Lung (tissue), 11 donors: ENCODE measurements at regions not wholly inside any gene's neighbourhood (a gene's known extent, or its start where the extent isn't known, plus 50 kb on each side); places are given as distances from the start of the nearest gene placed in this dataset.
"Not testable (repeated sequence)": the region's sequence is repeated elsewhere in the genome, so short reads cannot be mapped to it uniquely, and the experiment has no call there.

ENCODE experiments used
- ATAC-seq: fragments of 200-7000 bp; cut with Tn5 transposase; one replicate; pipeline ENCODE4 v1.9.1; 2020; ENCODE audit warnings: moderate number of reproducible peaks; ENCODE audit not compliant: insufficient read depth, low FRiP score
- DNase-seq, 3 donors: peaks; one replicate each; pipeline ENCODE4 v3.0.0-alpha.2; 2013 to 2017
- H3K27ac ChIP-seq, 2 donors: one replicate each; pipeline ENCODE4 v1.5.1; 2013; ENCODE audit warnings: mild to moderate bottlenecking in 2 of 2, moderate library complexity in 2 of 2, control low read depth in 1 of 2, inconsistent platforms in 1 of 2, low read depth in 1 of 2, low read length in 1 of 2
- H3K27me3 ChIP-seq, 3 donors: one replicate each; pipeline ENCODE4 v1.5.1; 2013; ENCODE audit warnings: low read length in 2 of 3; ENCODE audit not compliant: control insufficient read depth in 3 of 3, insufficient read depth in 3 of 3
- H3K36me3 ChIP-seq, 4 donors: one replicate each; pipeline ENCODE4 v1.5.1; 2013; ENCODE audit warnings: low read length in 4 of 4, mild to moderate bottlenecking in 1 of 4, moderate library complexity in 1 of 4; ENCODE audit not compliant: control insufficient read depth in 4 of 4, insufficient read depth in 4 of 4
- H3K4me1 ChIP-seq, 5 donors: one replicate each; pipeline ENCODE4 v1.5.1; 2013; ENCODE audit warnings: low read length in 5 of 5, mild to moderate bottlenecking in 2 of 5, moderate library complexity in 1 of 5; ENCODE audit not compliant: control insufficient read depth in 5 of 5, insufficient read depth in 5 of 5
- H3K4me3 ChIP-seq: one replicate; pipeline ENCODE4 v1.5.1; 2013; ENCODE audit warnings: mild to moderate bottlenecking, control low read depth, moderate library complexity
- H3K9ac ChIP-seq, 2 donors: one replicate each; pipeline ENCODE4 v1.5.1; 2013; ENCODE audit warnings: low read length in 2 of 2, control low read depth in 1 of 2; ENCODE audit not compliant: insufficient read depth in 1 of 2
- H3K9me3 ChIP-seq, 4 donors: one replicate each; pipeline ENCODE4 v1.5.1; 2013; ENCODE audit warnings: low read length in 3 of 4, mild to moderate bottlenecking in 1 of 4, moderate library complexity in 1 of 4; ENCODE audit not compliant: control insufficient read depth in 4 of 4, insufficient read depth in 3 of 4
- CTCF ChIP-seq: IDR thresholded peaks from 2 replicates; pipeline ENCODE4 v1.5.1; 2012; ENCODE audit warnings: mild to moderate bottlenecking; ENCODE audit errors: control extremely low read depth, extremely low read depth
- WGBS, 2 donors: extraction: QIAGEN DNeasy Blood & Tissue Kit; methylation state at CpG; one replicate each; pipeline ENCODE4 v1.1.7; 2013; 5-methylcytosine and 5-hydroxymethylcytosine counted together
- donor health status: control.
- donor health status: control.
- donor health status: Bipolar disorder and iron deficiency.
- donor health status: healthy.
- donor health status: DM: yes; HTN: yes; CAD: no.

DNA sequence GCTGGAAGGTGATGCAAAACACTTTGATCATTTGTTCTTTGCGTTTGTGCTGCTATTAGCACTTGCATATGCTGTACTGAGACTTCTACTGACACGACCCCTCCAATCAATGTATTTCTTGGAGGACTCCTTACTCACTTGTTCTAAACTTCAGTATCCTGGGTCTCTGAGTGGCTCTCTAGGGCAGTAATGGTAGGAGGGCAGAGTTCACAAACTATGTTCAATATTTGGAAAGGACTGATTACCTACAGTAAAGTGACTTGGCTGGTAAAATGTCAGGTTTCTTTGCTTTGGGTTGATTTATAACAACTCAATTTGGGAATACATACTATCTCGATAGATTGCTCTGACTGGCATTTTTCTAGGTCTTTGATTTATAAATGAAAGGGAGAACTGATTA lies 93.7 kb downstream of the TRIM43 start:
- Histone ChIP-seq H3K27me3 (no peaks in the 10 kb centered on the region), H3K36me3 (no peaks in the 10 kb centered on the region), H3K4me1 (peaks cover 0 to 34% (median 18%) of the 10 kb centered on the region in 5 donors), H3K9me3 (no peaks in the 10 kb centered on the region), H3K27ac (peak overlapping the region in 1 of 2 donors; percentile 46), H3K4me3 (no peak overlapping the region), H3K9ac (peak overlapping the region in 1 of 2 donors; percentile 19)
- 73 to 86% methylated on average over 3 of the region's 3 CpGs for WGBS, 2 donors
- DNase-seq (no peak), ATAC-seq (no peak)
- no peak for TF ChIP-seq CTCF

DNA sequence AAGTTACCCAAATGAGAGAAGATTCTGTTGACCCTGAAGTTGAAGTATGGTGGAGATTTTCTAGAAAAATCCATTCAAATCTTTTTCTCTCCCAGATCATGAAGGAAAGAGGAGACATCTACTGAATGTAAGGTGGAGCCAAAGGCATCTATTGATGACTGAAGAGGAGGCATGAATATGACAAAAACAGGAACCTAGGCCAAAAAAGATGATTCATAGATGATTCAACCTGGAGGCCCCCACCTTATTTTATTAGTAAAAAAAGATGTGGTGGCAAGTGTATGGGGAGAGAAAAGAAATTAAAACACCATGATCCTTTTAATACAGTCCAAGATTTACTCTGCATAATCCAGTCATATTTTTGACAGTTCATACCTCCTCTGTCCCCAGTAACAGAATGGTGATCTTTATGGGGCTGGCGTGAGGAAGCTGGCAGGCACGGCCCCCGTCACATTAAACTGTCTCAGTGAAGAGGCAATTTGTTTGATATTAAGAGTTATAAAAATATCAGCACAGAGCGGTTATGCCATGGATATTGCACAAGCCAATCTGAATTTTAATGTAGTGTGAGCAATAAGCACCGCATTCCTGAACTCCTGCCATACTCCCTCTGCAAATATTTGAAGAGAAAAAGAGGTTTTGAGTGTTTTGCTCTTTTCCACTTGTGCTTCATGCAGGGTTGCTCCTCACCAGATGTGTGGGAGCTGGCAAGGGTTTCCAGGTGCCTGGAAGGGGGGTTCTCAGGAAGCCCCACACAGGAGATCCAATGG lies 94.4 kb downstream of the TRIM43 start:
- DNase-seq: peak; percentile 77 to 94 (median 93)
- 52 to 77% methylated on average over 5 of the region's 5 CpGs for WGBS, 2 donors

DNA sequence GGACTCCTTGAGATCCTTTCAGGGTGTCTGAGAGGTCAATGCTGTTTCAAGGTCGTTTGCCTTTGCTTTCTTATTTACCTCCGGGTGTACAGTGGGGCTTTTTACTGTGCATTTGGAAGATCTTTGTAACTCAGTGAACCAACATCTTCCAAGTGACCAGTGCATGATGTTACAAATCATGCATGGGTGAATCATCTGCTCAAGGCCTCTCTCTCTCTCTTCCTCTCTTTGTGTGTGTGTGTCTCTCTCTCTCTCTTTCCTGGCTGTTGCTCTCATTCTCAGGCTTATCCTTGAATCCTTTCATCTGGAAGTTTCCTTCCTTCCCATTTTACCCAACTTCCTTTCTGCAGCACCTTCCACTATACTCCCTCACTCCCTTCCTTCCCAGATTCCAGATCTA lies 96.1 kb downstream of the TRIM43 start:
- H3K27me3 ChIP-seq, H3K27ac ChIP-seq, H3K36me3 ChIP-seq, ATAC-seq, H3K9ac ChIP-seq, H3K4me3 ChIP-seq, H3K9me3 ChIP-seq, DNase-seq: not testable (repeated sequence)
- 47 to 100% methylated on average over 1 to 2 of the region's 2 CpGs for WGBS, 2 donors
- H3K4me1 ChIP-seq: peaks cover 0 to 34% (median 15%) of the 10 kb centered on the region in 5 donors

More for the DNA sequence above, 94.4 kb downstream of the TRIM43 start:
- ATAC-seq: peak; percentile 35
- H3K27me3 ChIP-seq, H3K4me3 ChIP-seq, H3K9me3 ChIP-seq, H3K36me3 ChIP-seq, H3K9ac ChIP-seq, H3K27ac ChIP-seq: not testable (repeated sequence)
- peaks cover 0 to 38% (median 18%) of the 10 kb centered on the region in 5 donors for H3K4me1 ChIP-seq

DNA sequence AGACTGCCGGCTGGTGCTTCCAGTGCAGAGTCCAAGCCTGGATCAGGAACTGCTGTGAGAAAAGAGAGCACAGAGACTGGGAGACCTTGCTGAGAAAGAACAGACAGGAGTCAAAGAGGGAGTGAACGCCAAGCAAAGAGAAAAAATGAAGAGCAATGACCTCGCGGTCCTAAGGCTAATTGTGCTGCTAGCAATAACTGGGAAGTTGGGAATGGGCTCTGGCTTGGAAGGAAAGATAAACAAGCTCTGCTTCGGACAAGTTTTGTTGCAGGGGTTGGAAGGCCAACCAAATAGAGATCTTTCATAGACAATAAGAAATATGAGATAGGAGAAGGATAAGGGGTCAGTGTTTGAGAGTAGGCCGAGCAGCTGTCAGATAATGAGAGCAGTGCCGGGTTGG lies 99.4 kb downstream of the TRIM43 start:
- H3K27me3 ChIP-seq, H3K36me3 ChIP-seq, H3K9ac ChIP-seq, DNase-seq, ATAC-seq, H3K9me3 ChIP-seq, H3K4me3 ChIP-seq, H3K27ac ChIP-seq: not testable (repeated sequence)
- 73 to 83% methylated on average over 7 of the region's 7 CpGs for WGBS, 2 donors
- H3K4me1 ChIP-seq: peaks cover 0 to 24% (median 11%) of the 10 kb centered on the region in 5 donors

DNA sequence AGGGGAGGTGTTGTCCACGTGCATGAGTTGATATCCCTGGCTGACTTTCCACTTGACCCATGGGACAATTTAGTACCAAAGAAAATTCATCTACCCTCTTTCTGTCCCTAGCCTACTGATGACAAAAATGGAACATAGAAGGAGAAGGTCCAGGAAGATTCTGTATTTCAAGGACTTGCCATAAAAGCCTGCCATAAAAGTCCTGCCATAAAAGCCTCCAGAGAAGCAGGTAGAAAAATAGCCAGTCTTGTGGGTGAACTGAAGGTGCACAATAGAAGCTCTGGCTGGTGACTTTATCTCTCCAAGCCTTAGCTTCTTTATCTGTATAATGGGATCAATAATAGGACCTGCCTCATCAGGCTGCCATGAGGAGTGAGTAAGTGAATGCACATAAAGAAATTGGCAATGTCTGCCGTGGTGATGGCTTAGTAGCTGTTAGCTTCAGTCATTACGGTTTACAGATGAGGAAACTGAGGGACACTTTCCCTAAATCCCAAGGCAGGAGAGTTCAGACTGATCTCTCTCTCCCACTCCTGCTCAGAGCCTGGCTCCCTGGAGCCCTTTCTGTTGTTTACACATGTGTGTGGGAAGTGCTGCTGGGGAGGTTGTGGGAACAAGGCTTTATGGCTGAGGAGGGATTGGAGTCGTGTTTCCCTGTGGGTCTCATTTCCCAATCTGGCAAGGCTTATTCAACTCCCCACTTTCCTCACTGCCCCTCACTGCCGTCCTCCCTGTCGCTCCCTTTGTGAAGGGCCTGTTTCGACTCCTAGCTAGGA lies 101.5 kb downstream of the TRIM43 start:
- H3K4me3 ChIP-seq, H3K27me3 ChIP-seq, H3K27ac ChIP-seq, DNase-seq, H3K9ac ChIP-seq, ATAC-seq, H3K36me3 ChIP-seq, H3K9me3 ChIP-seq: not testable (repeated sequence)
- 85 to 87% methylated on average over 7 of the region's 7 CpGs for WGBS, 2 donors
- peaks cover 0 to 15% (median 3%) of the 10 kb centered on the region in 5 donors for H3K4me1 ChIP-seq
